ENCODE measurements at regions not wholly inside any gene's neighbourhood (a gene's known extent, or its start where the extent isn't known, plus 50 kb on each side); places are given as distances from the start of the nearest gene placed in this dataset.

DNA sequence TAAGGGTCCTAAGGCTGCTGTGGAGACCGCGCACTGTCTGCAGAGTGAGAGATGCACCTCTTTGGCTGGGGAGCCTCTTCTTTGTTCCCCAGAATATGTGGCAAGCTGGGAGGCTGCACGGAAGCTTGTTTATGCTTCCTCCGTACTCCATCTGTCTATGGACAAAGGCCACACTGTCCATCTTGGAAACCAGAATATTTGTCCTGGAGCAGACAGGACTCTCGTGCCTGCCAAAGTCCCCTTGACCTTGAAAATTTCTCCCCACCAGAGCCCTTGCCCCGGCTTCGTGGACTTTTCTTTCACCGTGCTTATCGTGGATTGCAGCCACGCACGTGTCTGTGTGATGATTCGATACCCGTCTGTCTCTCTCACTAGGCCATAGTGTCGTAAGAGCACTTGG lies 147.4 kb downstream of the NSG2 start:
- ATAC-seq (no peak), DNase-seq (ENCODE audit: low read depth, low spot score) (no peak), FAIRE-seq (no peak)
- H2AFZ ChIP-seq (ENCODE audit: control insufficient read depth, low read depth, low read length): no peak overlapping the region
- CTCF ChIA-PET: interaction anchor here (1.2 kb wide), 1 partner anchor 119 kb away, joined by 4 read pairs; no protein-coding TSS in a partner anchor
- in situ Hi-C loops (cut with MboI): no loop called here
- TF ChIP-seq POLR2AphosphoS5 (IDR thresholded peaks at IDR 0.05; ENCODE audit: low read length) (no peak), KLF5 (IDR thresholded peaks at IDR 0.05; ENCODE audit: partially characterized antibody) (no peak), TCF12 (IDR thresholded peaks at IDR 0.05; ENCODE audit: low read depth, low read length) (no peak), HDAC2 (IDR thresholded peaks at IDR 0.05) (no peak), CBFB (IDR thresholded peaks at IDR 0.05; ENCODE audit: low read depth) (no peak), SMAD1 (IDR thresholded peaks at IDR 0.05; ENCODE audit: low read depth, partially characterized antibody) (no peak), ZNF207 (IDR thresholded peaks at IDR 0.05; ENCODE audit: borderline replicate concordance) (no peak), SIN3A (IDR thresholded peaks at IDR 0.05; ENCODE audit: low read depth, low read length) (no peak), CBX3 (IDR thresholded peaks at IDR 0.05; ENCODE audit: borderline replicate concordance, low read depth) (no peak), SP1 (IDR thresholded peaks at IDR 0.05; ENCODE audit: low read depth, low read length) (no peak), TAF1 (IDR thresholded peaks at IDR 0.05; ENCODE audit: borderline replicate concordance, low read depth, low read length) (no peak), KDM1A (IDR thresholded peaks at IDR 0.05; ENCODE audit: borderline replicate concordance) (no peak), CHD4 (IDR thresholded peaks at IDR 0.05) (no peak), YY1 (IDR thresholded peaks at IDR 0.05; ENCODE audit: low read depth, low read length) (no peak)
- TF ChIP-seq, protein P1, sequence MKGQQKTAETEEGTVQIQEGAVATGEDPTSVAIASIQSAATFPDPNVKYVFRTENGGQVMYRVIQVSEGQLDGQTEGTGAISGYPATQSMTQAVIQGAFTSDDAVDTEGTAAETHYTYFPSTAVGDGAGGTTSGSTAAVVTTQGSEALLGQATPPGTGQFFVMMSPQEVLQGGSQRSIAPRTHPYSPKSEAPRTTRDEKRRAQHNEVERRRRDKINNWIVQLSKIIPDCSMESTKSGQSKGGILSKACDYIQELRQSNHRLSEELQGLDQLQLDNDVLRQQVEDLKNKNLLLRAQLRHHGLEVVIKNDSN (IDR thresholded peaks at IDR 0.05; ENCODE audit: borderline replicate concordance, extremely low read length, insufficient read depth, low read depth, low read length): no peak
- TF ChIP-seq, protein P2, sequence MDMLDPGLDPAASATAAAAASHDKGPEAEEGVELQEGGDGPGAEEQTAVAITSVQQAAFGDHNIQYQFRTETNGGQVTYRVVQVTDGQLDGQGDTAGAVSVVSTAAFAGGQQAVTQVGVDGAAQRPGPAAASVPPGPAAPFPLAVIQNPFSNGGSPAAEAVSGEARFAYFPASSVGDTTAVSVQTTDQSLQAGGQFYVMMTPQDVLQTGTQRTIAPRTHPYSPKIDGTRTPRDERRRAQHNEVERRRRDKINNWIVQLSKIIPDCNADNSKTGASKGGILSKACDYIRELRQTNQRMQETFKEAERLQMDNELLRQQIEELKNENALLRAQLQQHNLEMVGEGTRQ (IDR thresholded peaks at IDR 0.05; ENCODE audit: borderline replicate concordance, low read depth, low read length): no peak
- TF ChIP-seq, protein P3, sequence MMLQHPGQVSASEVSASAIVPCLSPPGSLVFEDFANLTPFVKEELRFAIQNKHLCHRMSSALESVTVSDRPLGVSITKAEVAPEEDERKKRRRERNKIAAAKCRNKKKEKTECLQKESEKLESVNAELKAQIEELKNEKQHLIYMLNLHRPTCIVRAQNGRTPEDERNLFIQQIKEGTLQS (IDR thresholded peaks at IDR 0.05; ENCODE audit: borderline replicate concordance, extremely low read depth, low read depth, low read length): no peak
- no peaks in the 10 kb centered on the region for H3K36me3 ChIP-seq (ENCODE audit: control insufficient read depth in 2 of 2, insufficient read depth in 2 of 2, low read length in 1 of 2)
- H3K4me1 ChIP-seq (ENCODE audit: control insufficient read depth, insufficient read depth, low read length): no peaks in the 10 kb centered on the region
- H4K20me1 ChIP-seq (ENCODE audit: control insufficient read depth, insufficient read depth): no peaks in the 10 kb centered on the region
- H3K4me2 ChIP-seq (ENCODE audit: control insufficient read depth, insufficient read depth): no peak overlapping the region
- H3K79me2 ChIP-seq (ENCODE audit: control insufficient read depth, insufficient read depth, low read length): no peaks in the 10 kb centered on the region
- POLR2A ChIA-PET: no interaction called here
- WGBS (ENCODE audit: insufficient coverage, insufficient replicate concordance, low lambda C conversion rate, missing lambda C conversion rate): 49% methylated on average over 14 of the region's 14 CpGs
- no peaks in the 10 kb centered on the region for H3K9me3 ChIP-seq (replicated peaks; ENCODE audit: control insufficient read depth, insufficient read depth, low read length)
- SMC1A ChIA-PET (ENCODE audit: uncharacterized antibody, unreplicated experiment): no interaction called here
- H3K27ac ChIP-seq (ENCODE audit: control insufficient read depth, insufficient read depth): no peak overlapping the region
- RAD21 ChIA-PET (ENCODE audit: unreplicated experiment): no interaction called here
- no peak overlapping the region for H3K4me3 ChIP-seq
- intact Hi-C loops (cut with micrococcal nuclease; ENCODE audit: unreplicated experiment): no loop called here
- H3K27me3 ChIP-seq (replicated peaks in 1 of 2; ENCODE audit: control insufficient read depth in 2 of 2, insufficient read depth in 2 of 2, low read length in 1 of 2): no peaks in the 10 kb centered on the region; a peak in 3 of 4 replicates
- H3K9ac ChIP-seq (ENCODE audit: control insufficient read depth, insufficient read depth, low read length): no peak overlapping the region
- BruUV-seq (replicated peaks): no TSS peak

Data from GM12878 (cell line).